Right lobe of liver (tissue), 4 donors: ENCODE measurements at regions not wholly inside any gene's neighbourhood (a gene's known extent, or its start where the extent isn't known, plus 50 kb on each side); places are given as distances from the start of the nearest gene placed in this dataset.

ENCODE experiments used
- POLR2A ChIP-seq: fragments of 450-650 bp; IDR thresholded peaks from one replicate; pipeline ENCODE4 v1.6.1; 2017; ENCODE audit warnings: antibody characterized with exemption, mild to moderate bottlenecking
- TF ChIP-seq, protein P1 (sequence below), 4 donors: fragments of 200-600 bp in 3 of 4; fragments of 450-650 bp in 1 of 4; IDR thresholded peaks; one replicate each; pipeline versions ENCODE4 v1.5.1 to v1.8.0; 2016 to 2022; ENCODE audit warnings: antibody characterized with exemption in 4 of 4, mild to moderate bottlenecking in 2 of 4
- donor health status: DM: no; HTN: no; CAD: no.
- donor health status: DM: no; HTN: no; CAD: no.
- donor health status: DM: no; HTN: yes; CAD: no.

DNA sequence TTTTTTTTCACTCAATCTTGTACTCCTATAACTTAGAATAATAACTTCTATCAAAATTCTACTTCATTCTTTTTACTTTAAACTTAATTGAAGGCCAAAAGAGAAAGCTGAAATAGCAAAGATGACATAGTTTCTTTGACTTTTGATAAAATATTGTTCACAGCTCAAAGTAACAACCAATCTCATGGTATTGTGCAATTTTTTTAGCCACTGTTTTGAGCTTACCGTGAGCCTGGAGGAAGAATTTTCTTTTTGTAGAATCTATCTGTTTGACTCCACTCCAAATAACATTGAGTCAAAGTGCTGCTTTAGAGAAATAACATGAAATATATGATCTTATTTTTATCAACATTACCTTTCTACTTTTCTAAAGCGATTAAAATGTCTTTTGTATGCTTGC lies 903.9 kb upstream of the FOXG1 start:
- TF ChIP-seq POLR2A, result no peak
- TF ChIP-seq, protein P1, sequence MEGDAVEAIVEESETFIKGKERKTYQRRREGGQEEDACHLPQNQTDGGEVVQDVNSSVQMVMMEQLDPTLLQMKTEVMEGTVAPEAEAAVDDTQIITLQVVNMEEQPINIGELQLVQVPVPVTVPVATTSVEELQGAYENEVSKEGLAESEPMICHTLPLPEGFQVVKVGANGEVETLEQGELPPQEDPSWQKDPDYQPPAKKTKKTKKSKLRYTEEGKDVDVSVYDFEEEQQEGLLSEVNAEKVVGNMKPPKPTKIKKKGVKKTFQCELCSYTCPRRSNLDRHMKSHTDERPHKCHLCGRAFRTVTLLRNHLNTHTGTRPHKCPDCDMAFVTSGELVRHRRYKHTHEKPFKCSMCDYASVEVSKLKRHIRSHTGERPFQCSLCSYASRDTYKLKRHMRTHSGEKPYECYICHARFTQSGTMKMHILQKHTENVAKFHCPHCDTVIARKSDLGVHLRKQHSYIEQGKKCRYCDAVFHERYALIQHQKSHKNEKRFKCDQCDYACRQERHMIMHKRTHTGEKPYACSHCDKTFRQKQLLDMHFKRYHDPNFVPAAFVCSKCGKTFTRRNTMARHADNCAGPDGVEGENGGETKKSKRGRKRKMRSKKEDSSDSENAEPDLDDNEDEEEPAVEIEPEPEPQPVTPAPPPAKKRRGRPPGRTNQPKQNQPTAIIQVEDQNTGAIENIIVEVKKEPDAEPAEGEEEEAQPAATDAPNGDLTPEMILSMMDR (IDR thresholded peaks at IDR 0.05), result no peak
